Keratinocyte (primary cell): ENCODE measurements at regions not wholly inside any gene's neighbourhood (a gene's known extent, or its start where the extent isn't known, plus 50 kb on each side); places are given as distances from the start of the nearest gene placed in this dataset.

Experiments used
- DNase-seq: peaks from one replicate; pipeline ENCODE4 v3.0.0-alpha.2; 2011; ENCODE audit warnings: low read depth, missing footprints, low spot score
- FAIRE-seq: peaks from 2 replicates; lab custom pipeline; 2011; peaks lifted over from hg19 to GRCh38; lab: Jason Lieb, UNC
- H2AFZ ChIP-seq: 2 replicates; pipeline ENCODE4 v1.6.0; 2012; ENCODE audit warnings: low read length, control low read depth, inconsistent platforms; ENCODE audit not compliant: control insufficient read depth
- H3K27ac ChIP-seq: 2 replicates; pipeline ENCODE4 v1.5.1; 2011; ENCODE audit warnings: low read length; ENCODE audit not compliant: control insufficient read depth, insufficient read depth
- H3K27me3 ChIP-seq: 3 replicates; pipeline ENCODE4 v1.6.0; 2011; ENCODE audit warnings: low read length; ENCODE audit not compliant: control insufficient read depth, insufficient read depth; ENCODE audit errors: extremely low read depth
- H3K36me3 ChIP-seq, 2 experiments: 2 replicates in 1 of 2; 3 replicates in 1 of 2; pipeline ENCODE4 v1.5.1; 2011; ENCODE audit warnings: low read length in 2 of 2, mild to moderate bottlenecking in 1 of 2; ENCODE audit not compliant: control insufficient read depth in 2 of 2, insufficient read depth in 2 of 2; ENCODE audit errors: extremely low read depth in 1 of 2
- H3K4me1 ChIP-seq: 3 replicates; pipeline ENCODE4 v1.5.1; 2011; ENCODE audit warnings: low read length; ENCODE audit not compliant: control insufficient read depth, insufficient read depth; ENCODE audit errors: extremely low read depth
- H3K4me2 ChIP-seq: 3 replicates; pipeline ENCODE4 v1.6.0; 2011; ENCODE audit warnings: low read depth, low read length; ENCODE audit not compliant: control insufficient read depth, insufficient read depth; ENCODE audit errors: extremely low read depth
- H3K4me3 ChIP-seq, 3 experiments: fragments of 200-600 bp in 1 of 3; sonication (generic) in 1 of 3; 2 replicates in 2 of 3; 3 replicates in 1 of 3; pipeline ENCODE4 v1.5.1; 2011 to 2016; ENCODE audit warnings: low read length in 3 of 3, mild to moderate bottlenecking in 3 of 3, control low read depth in 2 of 3, inconsistent platforms in 1 of 3, low read depth in 1 of 3, mixed read lengths in 1 of 3, mixed run types in 1 of 3, moderate library complexity in 1 of 3; ENCODE audit not compliant: control insufficient read depth in 2 of 3, insufficient read depth in 2 of 3; ENCODE audit errors: extremely low read depth in 1 of 3
- H3K79me2 ChIP-seq: 2 replicates; pipeline ENCODE4 v1.6.0; 2012; ENCODE audit warnings: low read length; ENCODE audit not compliant: control insufficient read depth, insufficient read depth
- H3K9ac ChIP-seq: 3 replicates; pipeline ENCODE4 v1.6.0; 2011; ENCODE audit warnings: low read length; ENCODE audit not compliant: control insufficient read depth, insufficient read depth; ENCODE audit errors: extremely low read depth
- H3K9me1 ChIP-seq: 3 replicates; pipeline ENCODE4 v1.6.0; 2011; ENCODE audit warnings: low read length; ENCODE audit not compliant: control insufficient read depth, insufficient read depth; ENCODE audit errors: extremely low read depth
- H3K9me3 ChIP-seq: 2 replicates; pipeline ENCODE4 v1.5.1; 2012; ENCODE audit warnings: low read depth, low read length; ENCODE audit not compliant: control insufficient read depth
- H4K20me1 ChIP-seq: 3 replicates; pipeline ENCODE4 v1.6.0; 2011; ENCODE audit warnings: low read length; ENCODE audit not compliant: control insufficient read depth, insufficient read depth; ENCODE audit errors: extremely low read depth
- EZH2 ChIP-seq: IDR thresholded peaks from one replicate; pipeline ENCODE4 v1.6.1; 2012; ENCODE audit warnings: inconsistent platforms, mild to moderate bottlenecking, low read length, moderate library complexity
- dilution Hi-C: fragments of 300-500 bp; cut with MboI; formaldehyde crosslinking; loops from one replicate; pipeline ENCODE4 v1.7.0; 2020; ENCODE audit warnings: low sequenced_read_pairs; ENCODE audit not compliant: extremely low pct_ligation_motif_present
- TF ChIP-seq, protein P1 (sequence below), 3 experiments: IDR thresholded peaks in 1 of 3; conservative IDR thresholded peaks in 1 of 3; optimal IDR thresholded peaks in 1 of 3; 2 replicates in 2 of 3; 3 replicates in 1 of 3; pipeline versions ENCODE3 to v1.5.1; 2011; ENCODE audit warnings: low read length in 3 of 3, mild to moderate bottlenecking in 3 of 3, moderate library complexity in 2 of 3, control low read depth in 1 of 3, inconsistent platforms in 1 of 3; ENCODE audit not compliant: insufficient read depth in 2 of 3; ENCODE audit errors: extremely low read depth in 1 of 3

DNA sequence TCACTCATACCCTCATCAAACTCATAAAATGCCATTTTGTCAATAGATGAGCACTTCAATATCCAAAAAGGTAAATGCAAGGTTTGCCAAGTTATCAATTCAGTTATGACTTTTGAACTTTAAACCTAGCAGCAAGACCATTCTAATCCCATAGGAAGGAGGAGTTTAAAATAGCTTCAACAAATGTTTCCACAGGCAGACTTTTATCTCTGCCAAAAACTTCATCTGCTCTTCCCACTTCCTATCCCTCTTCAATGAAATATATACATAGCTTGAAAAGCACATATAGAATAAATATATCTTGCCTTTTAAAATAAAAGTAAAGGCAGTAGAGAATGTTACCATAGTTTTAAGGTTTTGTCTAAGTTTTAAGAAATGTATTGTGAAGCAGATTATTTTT, 1749.1 kb upstream of the SEL1L start:
- Histone ChIP-seq H3K9me3 (no peaks in the 10 kb centered on the region), H3K36me3 (no peaks in the 10 kb centered on the region), H3K27me3 (no peaks in the 10 kb centered on the region), H4K20me1 (no peaks in the 10 kb centered on the region), H3K27ac (no peak overlapping the region), H3K9me1 (no peaks in the 10 kb centered on the region), H3K4me3 (no peak overlapping the region), H3K4me1 (no peaks in the 10 kb centered on the region), H2AFZ (no peak overlapping the region), H3K79me2 (no peaks in the 10 kb centered on the region), H3K4me2 (no peak overlapping the region), H3K9ac (no peak overlapping the region)
- dilution Hi-C loops, result no loop called here
- FAIRE-seq, result no peak
- TF ChIP-seq EZH2, result no peak
- TF ChIP-seq, protein P1, sequence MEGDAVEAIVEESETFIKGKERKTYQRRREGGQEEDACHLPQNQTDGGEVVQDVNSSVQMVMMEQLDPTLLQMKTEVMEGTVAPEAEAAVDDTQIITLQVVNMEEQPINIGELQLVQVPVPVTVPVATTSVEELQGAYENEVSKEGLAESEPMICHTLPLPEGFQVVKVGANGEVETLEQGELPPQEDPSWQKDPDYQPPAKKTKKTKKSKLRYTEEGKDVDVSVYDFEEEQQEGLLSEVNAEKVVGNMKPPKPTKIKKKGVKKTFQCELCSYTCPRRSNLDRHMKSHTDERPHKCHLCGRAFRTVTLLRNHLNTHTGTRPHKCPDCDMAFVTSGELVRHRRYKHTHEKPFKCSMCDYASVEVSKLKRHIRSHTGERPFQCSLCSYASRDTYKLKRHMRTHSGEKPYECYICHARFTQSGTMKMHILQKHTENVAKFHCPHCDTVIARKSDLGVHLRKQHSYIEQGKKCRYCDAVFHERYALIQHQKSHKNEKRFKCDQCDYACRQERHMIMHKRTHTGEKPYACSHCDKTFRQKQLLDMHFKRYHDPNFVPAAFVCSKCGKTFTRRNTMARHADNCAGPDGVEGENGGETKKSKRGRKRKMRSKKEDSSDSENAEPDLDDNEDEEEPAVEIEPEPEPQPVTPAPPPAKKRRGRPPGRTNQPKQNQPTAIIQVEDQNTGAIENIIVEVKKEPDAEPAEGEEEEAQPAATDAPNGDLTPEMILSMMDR (optimal IDR thresholded peaks at IDR 0.05 in 1 of 3, IDR thresholded peaks at IDR 0.05 in 1 of 3, conservative IDR thresholded peaks at IDR 0.05 in 1 of 3; ENCODE audit: extremely low read depth in 1 of 3, insufficient read depth in 2 of 3, low read length in 3 of 3), result no peak
- no peak for DNase-seq

DNA sequence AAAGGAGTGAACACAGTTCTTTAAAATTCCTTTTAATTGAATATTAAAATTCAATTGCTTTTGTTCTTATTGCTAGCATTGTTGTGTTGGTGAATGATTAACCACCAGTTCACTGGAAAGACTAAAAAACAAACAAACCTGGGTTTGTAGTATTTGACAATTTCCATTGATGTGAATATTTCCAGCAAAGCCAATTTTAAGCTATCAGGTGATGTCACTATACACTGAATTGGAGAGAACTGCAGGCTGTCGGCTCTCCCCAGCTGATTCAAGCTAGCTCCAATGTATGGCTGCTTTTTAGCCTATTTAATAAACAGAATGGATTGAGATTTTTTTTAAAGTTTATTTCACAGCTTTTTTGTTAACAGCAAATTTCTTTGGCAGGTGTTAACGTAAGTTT, 1753.6 kb upstream of the SEL1L start:
- Histone ChIP-seq H2AFZ (no peak overlapping the region), H3K4me1 (no peaks in the 10 kb centered on the region), H3K79me2 (no peaks in the 10 kb centered on the region), H3K4me2 (no peak overlapping the region), H3K27ac (no peak overlapping the region), H3K9me3 (no peaks in the 10 kb centered on the region), H3K9me1 (no peaks in the 10 kb centered on the region), H3K9ac (no peak overlapping the region), H4K20me1 (no peaks in the 10 kb centered on the region), H3K36me3 (no peaks in the 10 kb centered on the region), H3K4me3 (no peak overlapping the region), H3K27me3 (no peaks in the 10 kb centered on the region)
- DNase-seq (no peak), FAIRE-seq (no peak)
- no peak for TF ChIP-seq EZH2
- TF ChIP-seq, protein P1 (optimal IDR thresholded peaks at IDR 0.05 in 1 of 3, IDR thresholded peaks at IDR 0.05 in 1 of 3, conservative IDR thresholded peaks at IDR 0.05 in 1 of 3; ENCODE audit: extremely low read depth in 1 of 3, insufficient read depth in 2 of 3, low read length in 3 of 3), result no peak
- dilution Hi-C loops, result no loop called here
